Pancreas (tissue), 10 donors: ENCODE measurements at regions not wholly inside any gene's neighbourhood (a gene's known extent, or its start where the extent isn't known, plus 50 kb on each side); places are given as distances from the start of the nearest gene placed in this dataset.

ENCODE experiments used
- ATAC-seq, 4 donors: fragments of 200-7000 bp; cut with Tn5 transposase; one replicate each; pipeline versions ENCODE4 v1.8.0 to v1.9.1; 2020; ENCODE audit warnings: mild to moderate bottlenecking in 4 of 4, moderate library complexity in 4 of 4
- DNase-seq, 6 donors: peaks; one replicate each; pipeline ENCODE4 v3.0.0-alpha.2; 2020
- FAIRE-seq: peaks from 2 replicates; lab custom pipeline; 2012; peaks lifted over from hg19 to GRCh38; lab: Jason Lieb, UNC
- H3K27ac ChIP-seq, 4 donors: fragments of 200-600 bp; sonication (generic); 1 replicate in 3 of 4; 2 replicates in 1 of 4; pipeline versions ENCODE4 v1.5.0 to v1.8.0; 2020
- H3K27me3 ChIP-seq, 4 donors: fragments of 200-600 bp; one replicate each; pipeline ENCODE4 v1.8.0; 2021
- H3K36me3 ChIP-seq, 3 donors: fragments of 200-600 bp; sonication (generic) in 1 of 3; one replicate each; pipeline versions ENCODE4 v1.5.0 to v1.8.0; 2020 to 2021
- H3K4me1 ChIP-seq, 3 donors: fragments of 200-600 bp; one replicate each; pipeline ENCODE4 v1.8.0; 2021
- H3K4me3 ChIP-seq, 4 donors: fragments of 200-600 bp; sonication (generic) in 2 of 4; one replicate each; pipeline versions ENCODE4 v1.5.0 to v1.8.0; 2020 to 2021
- H3K9me3 ChIP-seq, 4 donors: fragments of 200-600 bp; one replicate each; pipeline ENCODE4 v1.8.0; 2021
- WGBS, 2 donors: extraction: QIAGEN DNeasy Blood & Tissue Kit; methylation state at CpG; one replicate each; pipeline ENCODE4 v1.1.7; 2013; 5-methylcytosine and 5-hydroxymethylcytosine counted together
- intact Hi-C, 3 donors: fragments of 100-400 bp; cut with DNase I; formaldehyde crosslinking; loops; one replicate each; pipeline versions ENCODE4 v1.11.1 to v1.14.2; 2022
- TF ChIP-seq, protein P1 (sequence below), 4 donors: fragments of 200-600 bp; sonication (generic) in 3 of 4; IDR thresholded peaks; one replicate each; pipeline versions ENCODE4 v1.5.0 to v1.8.0; 2021; ENCODE audit warnings: antibody characterized with exemption in 4 of 4
- donor health status: healthy with polysubstance abuse.
- donor health status: DM: no; HTN: no; CAD: no; lungs with moderate emphysema.
- donor health status: DM: no; HTN: no; CAD: no.
- donor health status: control.
- donor health status: control.
- donor health status: Bipolar disorder and iron deficiency.
- donor health status: DM: yes; HTN: yes; CAD: no.
- donor health status: DM: no; HTN: no; CAD: no.
- donor health status: DM: no; HTN: no; CAD: no.
- donor health status: DM: yes; HTN: yes; CAD: no.

GRCh38 chr3:193798051-193798450, 205.0 kb downstream of the OPA1 start:
- TF ChIP-seq, protein P1, sequence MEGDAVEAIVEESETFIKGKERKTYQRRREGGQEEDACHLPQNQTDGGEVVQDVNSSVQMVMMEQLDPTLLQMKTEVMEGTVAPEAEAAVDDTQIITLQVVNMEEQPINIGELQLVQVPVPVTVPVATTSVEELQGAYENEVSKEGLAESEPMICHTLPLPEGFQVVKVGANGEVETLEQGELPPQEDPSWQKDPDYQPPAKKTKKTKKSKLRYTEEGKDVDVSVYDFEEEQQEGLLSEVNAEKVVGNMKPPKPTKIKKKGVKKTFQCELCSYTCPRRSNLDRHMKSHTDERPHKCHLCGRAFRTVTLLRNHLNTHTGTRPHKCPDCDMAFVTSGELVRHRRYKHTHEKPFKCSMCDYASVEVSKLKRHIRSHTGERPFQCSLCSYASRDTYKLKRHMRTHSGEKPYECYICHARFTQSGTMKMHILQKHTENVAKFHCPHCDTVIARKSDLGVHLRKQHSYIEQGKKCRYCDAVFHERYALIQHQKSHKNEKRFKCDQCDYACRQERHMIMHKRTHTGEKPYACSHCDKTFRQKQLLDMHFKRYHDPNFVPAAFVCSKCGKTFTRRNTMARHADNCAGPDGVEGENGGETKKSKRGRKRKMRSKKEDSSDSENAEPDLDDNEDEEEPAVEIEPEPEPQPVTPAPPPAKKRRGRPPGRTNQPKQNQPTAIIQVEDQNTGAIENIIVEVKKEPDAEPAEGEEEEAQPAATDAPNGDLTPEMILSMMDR (IDR thresholded peaks at IDR 0.05) = no peak
- no peak overlapping the region for H3K4me3 ChIP-seq
- FAIRE-seq = no peak

GRCh38 chr3:193800138-193801043, 207.4 kb downstream of the OPA1 start:
- Histone ChIP-seq H3K27me3 (no peaks in the 10 kb centered on the region), H3K9me3 (no peaks in the 10 kb centered on the region), H3K4me1 (peaks cover 0 to 5% (median 0%) of the 10 kb centered on the region in 3 donors), H3K27ac (no peak overlapping the region), H3K36me3 (no peaks in the 10 kb centered on the region), H3K4me3 (no peak overlapping the region)
- intact Hi-C loops = no loop called here
- TF ChIP-seq, protein P1 (IDR thresholded peaks at IDR 0.05) = no peak
- DNase-seq (no peak), ATAC-seq (no peak), FAIRE-seq (no peak)
- WGBS, 2 donors = 79 to 84% methylated on average over 12 of the region's 12 CpGs

More at GRCh38 chr3:193798051-193798450, 205.0 kb downstream of the OPA1 start:
- ATAC-seq (no peak), DNase-seq (no peak)
- no peaks in the 10 kb centered on the region for H3K9me3 ChIP-seq
- peaks cover 8 to 13% (median 12%) of the 10 kb centered on the region in 3 donors for H3K4me1 ChIP-seq
- H3K27ac ChIP-seq = no peak overlapping the region
- intact Hi-C loops = no loop called here
- no peaks in the 10 kb centered on the region for H3K27me3 ChIP-seq
- no peaks in the 10 kb centered on the region for H3K36me3 ChIP-seq
- WGBS, 2 donors = 85 to 92% methylated on average over 4 of the region's 4 CpGs

DNA sequence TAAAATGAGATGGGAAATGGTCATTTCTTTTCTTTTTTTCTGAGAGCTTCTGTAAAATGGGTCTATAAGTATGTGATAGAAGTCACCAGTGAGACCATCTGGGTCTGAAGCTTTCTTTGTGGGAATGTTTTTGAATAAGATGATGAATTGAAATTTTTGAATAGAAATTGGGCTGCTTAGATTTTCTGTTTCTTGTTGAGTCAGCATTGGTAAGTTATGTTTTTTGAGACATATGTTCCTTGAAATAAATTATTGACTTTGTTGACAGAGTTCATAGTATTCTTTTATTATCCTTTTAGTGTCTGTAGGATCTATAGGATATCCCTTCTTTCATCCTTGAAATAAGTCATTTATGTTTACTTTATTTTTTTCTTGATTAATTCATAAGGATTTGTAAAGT, 208.1 kb downstream of the OPA1 start:
- ATAC-seq (no peak), FAIRE-seq (no peak)
- H3K4me3 ChIP-seq = no peak overlapping the region

GRCh38 chr3:193803288-193803687, 210.3 kb downstream of the OPA1 start:
- Histone ChIP-seq H3K27ac (no peak overlapping the region), H3K36me3 (no peaks in the 10 kb centered on the region), H3K4me1 (peaks cover 0 to 6% (median 0%) of the 10 kb centered on the region in 3 donors), H3K27me3 (no peaks in the 10 kb centered on the region), H3K4me3 (no peak overlapping the region), H3K9me3 (no peaks in the 10 kb centered on the region)
- FAIRE-seq = peak; percentile 13
- peak; percentile 77 to 92 (median 87) for ATAC-seq
- intact Hi-C loops = no loop called here
- 25 to 31% methylated on average over 4 of the region's 4 CpGs for WGBS, 2 donors
- DNase-seq = peak in 2 of 6 donors; percentile 54 to 61
- TF ChIP-seq, protein P1 (IDR thresholded peaks at IDR 0.05) = no peak

More for the DNA sequence above, 208.1 kb downstream of the OPA1 start:
- TF ChIP-seq, protein P1 (IDR thresholded peaks at IDR 0.05) = no peak
- intact Hi-C loops = no loop called here
- no peak overlapping the region for H3K27ac ChIP-seq
- H3K9me3 ChIP-seq = no peaks in the 10 kb centered on the region
- DNase-seq = no peak
- H3K4me1 ChIP-seq = peaks cover 0 to 6% (median 0%) of the 10 kb centered on the region in 3 donors
- no peaks in the 10 kb centered on the region for H3K27me3 ChIP-seq
- H3K36me3 ChIP-seq = no peaks in the 10 kb centered on the region

GRCh38 chr3:193805448-193805847, 212.4 kb downstream of the OPA1 start:
- intact Hi-C loops = no loop called here

More at GRCh38 chr3:193805448-193805847, 212.4 kb downstream of the OPA1 start:
- no peaks in the 10 kb centered on the region for H3K27me3 ChIP-seq
- ATAC-seq (peak; percentile 36 to 77 (median 72)), FAIRE-seq (no peak), DNase-seq (peak; percentile 69 to 90 (median 88))
- TF ChIP-seq, protein P1 (IDR thresholded peaks at IDR 0.05) = no peak
- peaks cover 0 to 6% (median 0%) of the 10 kb centered on the region in 3 donors for H3K4me1 ChIP-seq
- H3K9me3 ChIP-seq = no peaks in the 10 kb centered on the region
- 47 to 50% methylated on average over 8 of the region's 8 CpGs for WGBS, 2 donors
- H3K27ac ChIP-seq = no peak overlapping the region
- H3K36me3 ChIP-seq = no peaks in the 10 kb centered on the region
- H3K4me3 ChIP-seq = no peak overlapping the region
